H1 (cell line): ENCODE measurements at regions not wholly inside any gene's neighbourhood (a gene's known extent, or its start where the extent isn't known, plus 50 kb on each side); places are given as distances from the start of the nearest gene placed in this dataset.

Source experiments
- CTCF ChIA-PET: fragments of 300-600 bp; sonication (Branson Sonifier 250); formaldehyde crosslinking; loops from one replicate; lab custom pipeline; 2021; ENCODE audit not compliant: partially characterized antibody; lab: Charles Lee
- POLR2A ChIA-PET: fragments of 300-600 bp; sonication (Branson Sonifier 250); formaldehyde crosslinking; loops from one replicate; lab custom pipeline; 2021; ENCODE audit warnings: inconsistent platforms; ENCODE audit not compliant: partially characterized antibody; lab: Charles Lee
- DNase-seq, 2 experiments: peaks; one replicate each; pipeline versions ENCODE4 v3.0.0 to v3.0.0-alpha.2; 2010 to 2022; ENCODE audit warnings: low spot score in 2 of 2, low read depth in 1 of 2, mixed read lengths in 1 of 2
- FAIRE-seq: peaks from 2 replicates; lab custom pipeline; 2011; peaks lifted over from hg19 to GRCh38; lab: Jason Lieb, UNC
- H2AFZ ChIP-seq: 2 replicates; pipeline ENCODE4 v1.8.1; 2012; ENCODE audit warnings: low read length, inconsistent platforms
- H2AK5ac ChIP-seq: 2 replicates; pipeline ENCODE4 v1.6.1; 2013; ENCODE audit warnings: low read depth, low read length
- H2BK120ac ChIP-seq: replicated peaks from 2 replicates; pipeline ENCODE3; 2013; ENCODE audit warnings: low read depth, low read length, inconsistent platforms
- H2BK12ac ChIP-seq: 2 replicates; pipeline ENCODE4 v1.6.1; 2013; ENCODE audit warnings: low read depth, low read length
- H2BK15ac ChIP-seq: 2 replicates; pipeline ENCODE4 v1.6.1; 2013; ENCODE audit warnings: low read length
- H2BK20ac ChIP-seq: 2 replicates; pipeline ENCODE4 v1.6.1; 2013; ENCODE audit warnings: low read length
- H2BK5ac ChIP-seq: 2 replicates; pipeline ENCODE4 v1.6.1; 2013; ENCODE audit warnings: low read depth, low read length
- H3K14ac ChIP-seq: 2 replicates; pipeline ENCODE4 v1.6.1; 2013; ENCODE audit warnings: inconsistent platforms; ENCODE audit not compliant: insufficient read length
- H3K18ac ChIP-seq: 2 replicates; pipeline ENCODE4 v1.6.1; 2013; ENCODE audit warnings: low read length; ENCODE audit errors: extremely low read depth
- H3K23ac ChIP-seq: 2 replicates; pipeline ENCODE4 v1.6.1; 2013; ENCODE audit warnings: inconsistent platforms; ENCODE audit not compliant: insufficient read length
- H3K23me2 ChIP-seq: 2 replicates; pipeline ENCODE4 v1.6.1; 2013; ENCODE audit warnings: low read depth, low read length
- H3K27ac ChIP-seq: 2 replicates; pipeline ENCODE4 v1.6.1; 2011; ENCODE audit warnings: low read depth, low read length, inconsistent platforms
- H3K27me3 ChIP-seq, 4 experiments: replicated peaks in 1 of 4; 1 replicate in 1 of 4; 2 replicates in 3 of 4; pipeline versions ENCODE4 v1.6.1 to v1.8.1; 2011 to 2013; ENCODE audit warnings: low read length in 3 of 4, mild to moderate bottlenecking in 3 of 4, inconsistent platforms in 2 of 4, mixed read lengths in 2 of 4, moderate library complexity in 1 of 4; ENCODE audit not compliant: control insufficient read depth in 3 of 4, insufficient read depth in 3 of 4; ENCODE audit errors: extremely low read depth in 1 of 4
- H3K36me3 ChIP-seq, 4 experiments: 2 replicates each; pipeline versions ENCODE4 v1.6.1 to v1.8.1; 2011 to 2013; ENCODE audit warnings: mild to moderate bottlenecking in 4 of 4, low read length in 3 of 4, moderate library complexity in 2 of 4, control low read depth in 1 of 4, inconsistent platforms in 1 of 4; ENCODE audit not compliant: insufficient read depth in 4 of 4, control insufficient read depth in 2 of 4
- H3K4ac ChIP-seq: replicated peaks from 2 replicates; pipeline ENCODE3; 2013; ENCODE audit warnings: low read length, low read depth, mixed read lengths, inconsistent platforms; ENCODE audit not compliant: insufficient read length
- H3K4me1 ChIP-seq, 4 experiments: replicated peaks in 1 of 4; 1 replicate in 1 of 4; 2 replicates in 3 of 4; pipeline versions ENCODE4 v1.6.1 to v1.8.1; 2011 to 2013; ENCODE audit warnings: low read length in 3 of 4, inconsistent platforms in 2 of 4, mixed read lengths in 1 of 4; ENCODE audit not compliant: insufficient read depth in 4 of 4, control insufficient read depth in 3 of 4
- H3K4me2 ChIP-seq, 2 experiments: 2 replicates each; pipeline versions ENCODE4 v1.6.1 to v1.8.1; 2011 to 2013; ENCODE audit warnings: low read depth in 2 of 2, low read length in 2 of 2, control low read depth in 1 of 2, inconsistent platforms in 1 of 2, mild to moderate bottlenecking in 1 of 2; ENCODE audit not compliant: insufficient read depth in 1 of 2
- H3K4me3 ChIP-seq, 4 experiments: fragments of 200-600, 300-600 bp in 1 of 4; sonication (generic), shearing (Covaris generic), sonication (Bioruptor Twin) in 1 of 4; 2 replicates each; pipeline versions ENCODE4 v1.5.1 to v1.8.1; 2011 to 2016; ENCODE audit warnings: low read length in 4 of 4, low read depth in 3 of 4, control low read depth in 2 of 4, inconsistent platforms in 2 of 4, mild to moderate bottlenecking in 2 of 4, mixed read lengths in 1 of 4, moderate library complexity in 1 of 4; ENCODE audit not compliant: insufficient read depth in 2 of 4; ENCODE audit errors: extremely low read depth in 1 of 4
- H3K56ac ChIP-seq: replicated peaks from 2 replicates; pipeline ENCODE3; 2013; ENCODE audit warnings: low read depth, mild to moderate bottlenecking, mixed read lengths, low read length, inconsistent platforms; ENCODE audit not compliant: insufficient read length
- H3K79me1 ChIP-seq: 2 replicates; pipeline ENCODE4 v1.6.1; 2013; ENCODE audit warnings: low read depth, low read length, control low read depth
- H3K79me2 ChIP-seq, 2 experiments: 2 replicates each; pipeline versions ENCODE4 v1.6.1 to v1.8.1; 2012 to 2013; ENCODE audit warnings: low read length in 2 of 2, mild to moderate bottlenecking in 2 of 2, inconsistent platforms in 1 of 2; ENCODE audit not compliant: insufficient read depth in 2 of 2, control insufficient read depth in 1 of 2
- H3K9ac ChIP-seq, 4 experiments: replicated peaks in 1 of 4; 1 replicate in 1 of 4; 2 replicates in 3 of 4; pipeline versions ENCODE4 v1.6.1 to v1.8.1; 2011 to 2013; ENCODE audit warnings: low read depth in 3 of 4, low read length in 3 of 4, control low read depth in 2 of 4, mild to moderate bottlenecking in 2 of 4, moderate library complexity in 2 of 4, inconsistent platforms in 1 of 4; ENCODE audit errors: extremely low read depth in 1 of 4
- H3K9me3 ChIP-seq, 2 experiments: 2 replicates each; pipeline versions ENCODE4 v1.6.1 to v1.8.1; 2012 to 2013; ENCODE audit warnings: mild to moderate bottlenecking in 2 of 2, moderate library complexity in 2 of 2, control low read depth in 1 of 2, inconsistent platforms in 1 of 2, low read depth in 1 of 2, low read length in 1 of 2, mixed read lengths in 1 of 2; ENCODE audit not compliant: insufficient read depth in 2 of 2
- H4K20me1 ChIP-seq, 2 experiments: replicated peaks in 1 of 2; 2 replicates each; pipeline versions ENCODE3 to v1.8.1; 2011 to 2013; ENCODE audit warnings: inconsistent platforms in 2 of 2, low read length in 2 of 2, mild to moderate bottlenecking in 1 of 2; ENCODE audit not compliant: insufficient read depth in 2 of 2, control insufficient read depth in 1 of 2
- H4K5ac ChIP-seq: 2 replicates; pipeline ENCODE4 v1.6.1; 2013; ENCODE audit warnings: low read length, low read depth, mixed read lengths, inconsistent platforms; ENCODE audit not compliant: insufficient read length
- H4K8ac ChIP-seq: 2 replicates; pipeline ENCODE4 v1.8.0; 2013; ENCODE audit warnings: mild to moderate bottlenecking, moderate library complexity, low read length, inconsistent platforms; ENCODE audit not compliant: insufficient read depth; ENCODE audit errors: extremely low read depth
- H4K91ac ChIP-seq: replicated peaks from 2 replicates; pipeline ENCODE3; 2013; ENCODE audit warnings: low read length, mixed read lengths, inconsistent platforms; ENCODE audit not compliant: insufficient read length
- BACH1 ChIP-seq: IDR thresholded peaks from 2 replicates; pipeline ENCODE4 v1.6.1; 2012; ENCODE audit warnings: low read length, improper control_type of control experiment
- BRCA1 ChIP-seq: IDR thresholded peaks from 2 replicates; pipeline ENCODE4 v1.6.1; 2012; ENCODE audit warnings: low read depth, low read length, improper control_type of control experiment
- CHD1 ChIP-seq: IDR thresholded peaks from 2 replicates; pipeline ENCODE4 v1.6.1; 2012; ENCODE audit warnings: low read depth, low read length, improper control_type of control experiment
- E2F6 ChIP-seq: IDR thresholded peaks from 2 replicates; pipeline ENCODE4 v1.6.1; 2012; ENCODE audit warnings: inconsistent platforms
- HDAC2 ChIP-seq, 2 experiments: fragments of 300-600 bp in 1 of 2; sonication (generic) in 1 of 2; IDR thresholded peaks; 2 replicates each; pipeline ENCODE4 v1.6.1; 2011 to 2012; ENCODE audit warnings: low read depth in 2 of 2, low read length in 2 of 2, mild to moderate bottlenecking in 2 of 2, moderate library complexity in 2 of 2, borderline replicate concordance in 1 of 2, inconsistent platforms in 1 of 2
- KDM4A ChIP-seq: IDR thresholded peaks from one replicate; pipeline ENCODE4 v1.7.1; 2012; ENCODE audit warnings: low read depth, mild to moderate bottlenecking, moderate library complexity, low read length, inconsistent platforms; ENCODE audit not compliant: severe bottlenecking
- POLR2A ChIP-seq, 2 experiments: IDR thresholded peaks; 1 replicate in 1 of 2; 2 replicates in 1 of 2; pipeline ENCODE4 v1.6.1; 2011; ENCODE audit warnings: low read depth in 2 of 2, low read length in 2 of 2, mild to moderate bottlenecking in 2 of 2; ENCODE audit errors: control extremely low read depth in 1 of 2
- RXRA ChIP-seq: IDR thresholded peaks from 2 replicates; pipeline ENCODE4 v1.6.1; 2011; ENCODE audit warnings: low read depth, mild to moderate bottlenecking, low read length, moderate library complexity; ENCODE audit not compliant: insufficient read depth
- SRF ChIP-seq: IDR thresholded peaks from 2 replicates; pipeline ENCODE4 v1.6.1; 2011; ENCODE audit warnings: mild to moderate bottlenecking, low read depth, low read length, moderate library complexity
- TEAD4 ChIP-seq: IDR thresholded peaks from 2 replicates; pipeline ENCODE4 v1.6.1; 2012; ENCODE audit warnings: low read depth, low read length, inconsistent platforms, mixed read lengths
- USF2 ChIP-seq: IDR thresholded peaks from 2 replicates; pipeline ENCODE4 v1.6.1; 2011; ENCODE audit warnings: low read length, improper control_type of control experiment
- WGBS, 2 experiments: shearing (Covaris generic) in 1 of 2; methylation state at CpG; one replicate each; pipeline versions ENCODE4 v1.1.6 to v1.1.7; 2013 to 2015; ENCODE audit warnings: low lambda C conversion rate in 2 of 2, mixed read lengths in 2 of 2, inconsistent platforms in 1 of 2, low coverage in 1 of 2, missing lambda C conversion rate in 1 of 2; ENCODE audit not compliant: insufficient replicate concordance in 2 of 2, insufficient coverage in 1 of 2, insufficient read length in 1 of 2; ENCODE audit errors: extremely low coverage in 1 of 2, missing lambda C conversion rate in 1 of 2; 5-methylcytosine and 5-hydroxymethylcytosine counted together

GRCh38 chr9:19630760-19631159 lies 158.1 kb downstream of the SLC24A2 start:
- CTCF ChIA-PET: interaction anchor here (0.6 to 5.1 kb wide), 7 partner anchors 11 to 1485 kb away, joined by 3 to 64 read pairs (median 3); no protein-coding TSS in a partner anchor
- no peak overlapping the region for H2BK120ac ChIP-seq
- TF ChIP-seq KDM4A (no peak), USF2 (no peak), E2F6 (no peak), RXRA (no peak), POLR2A (IDR thresholded peaks at IDR 0.05; ENCODE audit: control extremely low read depth in 1 of 2, low read depth in 2 of 2, low read length in 2 of 2) (no peak), CHD1 (no peak), BRCA1 (no peak), TEAD4 (no peak), HDAC2 (IDR thresholded peaks at IDR 0.05; ENCODE audit: borderline replicate concordance in 1 of 2, low read depth in 2 of 2, low read length in 2 of 2) (no peak), BACH1 (no peak), SRF (no peak)

More at GRCh38 chr9:19630760-19631159, 158.1 kb downstream of the SLC24A2 start:
- Histone ChIP-seq H3K23ac (no peak overlapping the region), H3K9me3 (no peaks in the 10 kb centered on the region), H3K23me2 (no peaks in the 10 kb centered on the region), H3K27ac (no peak overlapping the region), H3K79me1 (no peaks in the 10 kb centered on the region), H4K20me1 (no peaks in the 10 kb centered on the region), H2AFZ (no peak overlapping the region), H3K14ac (no peak overlapping the region), H4K91ac (no peak overlapping the region), H3K36me3 (no peaks in the 10 kb centered on the region), H2BK12ac (no peak overlapping the region), H2BK15ac (no peak overlapping the region), H3K79me2 (no peaks in the 10 kb centered on the region), H3K4me2 (no peak overlapping the region), H3K4me1 (peaks cover 0 to 3% (median 0%) of the 10 kb centered on the region in 4 experiments; a peak in 1 of 7 replicates), H2BK20ac (no peak overlapping the region), H3K56ac (no peak overlapping the region), H3K27me3 (no peaks in the 10 kb centered on the region), H2AK5ac (no peak overlapping the region), H3K4ac (no peak overlapping the region), H2BK5ac (no peak overlapping the region), H4K8ac (no peak overlapping the region), H3K9ac (no peak overlapping the region), H3K18ac (no peak overlapping the region), H4K5ac (no peak overlapping the region), H3K4me3 (no peak overlapping the region)
- FAIRE-seq: no peak
- DNase-seq: no peak
- WGBS, 2 experiments: 83% methylated on average over 4 of the region's 4 CpGs; no CpG with 5 or more reads in 1 of the 2 experiments
- POLR2A ChIA-PET: no interaction called here
